Suprapubic skin (tissue), 4 donors: ENCODE measurements at regions not wholly inside any gene's neighbourhood (a gene's known extent, or its start where the extent isn't known, plus 50 kb on each side); places are given as distances from the start of the nearest gene placed in this dataset.

Source experiments
- DNase-seq, 2 donors: peaks; one replicate each; pipeline ENCODE4 v3.0.0-alpha.2; 2019; ENCODE audit warnings: low spot score in 2 of 2
- H3K27ac ChIP-seq: fragments of 200-600 bp; sonication (generic); one replicate; pipeline ENCODE4 v1.5.1; 2019
- H3K27me3 ChIP-seq: fragments of 200-600 bp; sonication (generic); one replicate; pipeline ENCODE4 v1.5.1; 2019
- H3K36me3 ChIP-seq: fragments of 200-600 bp; sonication (generic); one replicate; pipeline ENCODE4 v1.5.1; 2019
- H3K4me1 ChIP-seq: fragments of 200-600 bp; sonication (generic); one replicate; pipeline ENCODE4 v1.5.1; 2019
- H3K4me3 ChIP-seq: fragments of 200-600 bp; sonication (generic); one replicate; pipeline ENCODE4 v1.5.1; 2019; ENCODE audit warnings: mild to moderate bottlenecking
- H3K9me3 ChIP-seq: fragments of 200-600 bp; sonication (generic); one replicate; pipeline ENCODE4 v1.5.1; 2019
- CTCF ChIP-seq, 2 donors: fragments of 200-600 bp in 1 of 2; fragments of 450-650 bp in 1 of 2; sonication (generic) in 1 of 2; IDR thresholded peaks; one replicate each; pipeline ENCODE4 v1.5.1; 2016 to 2019; ENCODE audit warnings: antibody characterized with exemption in 2 of 2, mild to moderate bottlenecking in 1 of 2, moderate library complexity in 1 of 2
- EP300 ChIP-seq: sonication (generic); formaldehyde crosslinking; IDR thresholded peaks from one replicate; pipeline ENCODE4 v1.6.1; 2017; ENCODE audit warnings: antibody characterized with exemption
- POLR2A ChIP-seq, 2 donors: fragments of 450-650 bp; IDR thresholded peaks; one replicate each; pipeline ENCODE4 v1.6.1; 2017; ENCODE audit warnings: antibody characterized with exemption in 2 of 2, mild to moderate bottlenecking in 2 of 2, moderate library complexity in 2 of 2
- POLR2AphosphoS5 ChIP-seq, 3 donors: sonication (generic); formaldehyde crosslinking; IDR thresholded peaks; one replicate each; pipeline ENCODE4 v1.6.1; 2017; ENCODE audit warnings: antibody characterized with exemption in 3 of 3
- WGBS: methylation state at CpG from one replicate; pipeline ENCODE4 v1.1.5; 2018; 5-methylcytosine and 5-hydroxymethylcytosine counted together

- TF ChIP-seq EP300 (no peak), POLR2A (IDR thresholded peaks at IDR 0.05) (no peak), POLR2AphosphoS5 (IDR thresholded peaks at IDR 0.05) (no peak), CTCF (IDR thresholded peaks at IDR 0.05) (no peak)
- Histone ChIP-seq H3K36me3 (no peaks in the 10 kb centered on the region), H3K27me3 (no peaks in the 10 kb centered on the region), H3K4me1 (no peaks in the 10 kb centered on the region), H3K4me3 (no peak overlapping the region), H3K9me3 (no peaks in the 10 kb centered on the region), H3K27ac (no peak overlapping the region)
- WGBS = 51% methylated on average over 2 of the region's 2 CpGs
- no peak for DNase-seq
Measured at GRCh38 chr20:12870588-12870987, 138.2 kb upstream of the SPTLC3 start.

- H3K4me1 ChIP-seq = no peaks in the 10 kb centered on the region
- no peaks in the 10 kb centered on the region for H3K36me3 ChIP-seq
- no peaks in the 10 kb centered on the region for H3K9me3 ChIP-seq
- no peaks in the 10 kb centered on the region for H3K27me3 ChIP-seq
- 86% methylated on average over 4 of the region's 4 CpGs for WGBS
- no peak for DNase-seq
- TF ChIP-seq POLR2A (IDR thresholded peaks at IDR 0.05) (no peak), CTCF (IDR thresholded peaks at IDR 0.05) (no peak), POLR2AphosphoS5 (IDR thresholded peaks at IDR 0.05) (no peak), EP300 (no peak)
- H3K4me3 ChIP-seq = no peak overlapping the region
- H3K27ac ChIP-seq = no peak overlapping the region
Measured at GRCh38 chr20:12874933-12875332, 133.8 kb upstream of the SPTLC3 start.

GRCh38 chr20:12875510-12875909 is 133.3 kb upstream of the SPTLC3 start:
- TF ChIP-seq CTCF (IDR thresholded peaks at IDR 0.05) = no peak
- TF ChIP-seq EP300 = no peak
- TF ChIP-seq POLR2A (IDR thresholded peaks at IDR 0.05) = no peak
- TF ChIP-seq POLR2AphosphoS5 (IDR thresholded peaks at IDR 0.05) = no peak
- H3K27ac ChIP-seq = no peak overlapping the region
- no peaks in the 10 kb centered on the region for H3K36me3 ChIP-seq
- DNase-seq = no peak
- WGBS = 73% methylated on average over 6 of the region's 6 CpGs
- H3K27me3 ChIP-seq = no peaks in the 10 kb centered on the region
- no peak overlapping the region for H3K4me3 ChIP-seq
- H3K4me1 ChIP-seq = no peaks in the 10 kb centered on the region
- no peaks in the 10 kb centered on the region for H3K9me3 ChIP-seq

GRCh38 chr20:12882832-12883506 is 125.8 kb upstream of the SPTLC3 start:
- H3K27me3 ChIP-seq = no peaks in the 10 kb centered on the region
- TF ChIP-seq CTCF (IDR thresholded peaks at IDR 0.05) (no peak), POLR2AphosphoS5 (IDR thresholded peaks at IDR 0.05) (no peak), POLR2A (IDR thresholded peaks at IDR 0.05) (no peak), EP300 (no peak)
- H3K36me3 ChIP-seq = no peaks in the 10 kb centered on the region
- H3K4me3 ChIP-seq = no peak overlapping the region
- no peak for DNase-seq
- H3K4me1 ChIP-seq = no peaks in the 10 kb centered on the region
- 77% methylated on average over 1 of the region's 1 CpG for WGBS
- H3K27ac ChIP-seq = no peak overlapping the region
- no peaks in the 10 kb centered on the region for H3K9me3 ChIP-seq

- H3K36me3 ChIP-seq = no peaks in the 10 kb centered on the region
- TF ChIP-seq CTCF (IDR thresholded peaks at IDR 0.05) = no peak
- TF ChIP-seq POLR2AphosphoS5 (IDR thresholded peaks at IDR 0.05) = no peak
- no peak for TF ChIP-seq POLR2A (IDR thresholded peaks at IDR 0.05)
- TF ChIP-seq EP300 = no peak
- no peak overlapping the region for H3K4me3 ChIP-seq
- H3K27ac ChIP-seq = no peak overlapping the region
- no peak for DNase-seq
- no peaks in the 10 kb centered on the region for H3K9me3 ChIP-seq
- H3K27me3 ChIP-seq = no peaks in the 10 kb centered on the region
- no peaks in the 10 kb centered on the region for H3K4me1 ChIP-seq
Measured at GRCh38 chr20:12883507-12883885, 125.3 kb upstream of the SPTLC3 start.
